ENCODE measurements at regions not wholly inside any gene's neighbourhood (a gene's known extent, or its start where the extent isn't known, plus 50 kb on each side); places are given as distances from the start of the nearest gene placed in this dataset.

DNA sequence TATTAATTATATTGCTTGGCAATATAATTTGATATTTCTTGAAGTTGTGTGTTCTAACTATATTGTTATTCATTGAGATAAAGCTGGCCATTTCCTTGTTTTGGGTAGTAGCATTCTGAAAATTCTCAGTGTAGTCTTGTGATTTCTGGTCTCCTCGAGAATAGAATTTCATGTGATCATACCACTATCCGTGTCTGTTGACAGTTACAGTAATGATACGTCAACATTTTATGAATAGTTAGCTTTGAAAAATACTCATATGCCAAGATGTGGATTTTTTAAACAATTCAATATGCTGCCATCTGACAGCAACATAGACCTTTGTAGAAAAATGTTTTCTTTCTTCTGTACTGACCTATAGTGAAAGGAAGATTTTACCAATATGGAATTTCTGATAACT, 723.7 kb upstream of the SLC35B3 start:
- H3K9ac ChIP-seq (ENCODE audit: extremely low read depth, low read length, poor library complexity, severe bottlenecking): no peak overlapping the region
- no peaks in the 10 kb centered on the region for H3K27me3 Mint-ChIP-seq (ENCODE audit: insufficient read depth)
- no peak overlapping the region for H3K4me3 Mint-ChIP-seq

DNA sequence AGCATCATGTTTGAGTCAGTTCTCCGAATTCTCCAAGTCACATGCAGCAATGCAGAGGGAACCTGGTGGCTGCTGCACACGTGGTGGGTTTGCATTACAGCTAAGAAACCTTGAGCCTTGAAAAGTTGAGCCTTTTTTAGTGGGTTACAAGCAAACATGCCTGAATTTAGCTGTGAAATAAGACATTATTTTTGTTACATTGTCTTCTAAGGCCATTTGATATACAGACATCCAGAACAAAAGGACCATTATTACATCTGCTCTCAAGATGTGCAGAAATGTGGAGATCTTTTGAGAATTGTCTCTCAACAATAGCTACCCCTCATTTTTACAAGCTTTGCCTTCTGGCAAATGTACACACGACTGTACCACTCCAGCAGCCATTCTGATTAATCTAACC, 720.5 kb upstream of the SLC35B3 start:
- no peak overlapping the region for H3K4me3 ChIP-seq (ENCODE audit: low read length)
- H3K9me3 ChIP-seq (ENCODE audit: control insufficient read depth, low read length): no peaks in the 10 kb centered on the region
- H3K27me3 Mint-ChIP-seq (ENCODE audit: insufficient read depth): peaks cover 3% of the 10 kb centered on the region
- no peak overlapping the region for H3K27ac Mint-ChIP-seq
- H3K4me1 Mint-ChIP-seq: no peaks in the 10 kb centered on the region
- no peak for DNase-seq
- TF ChIP-seq, protein P1, sequence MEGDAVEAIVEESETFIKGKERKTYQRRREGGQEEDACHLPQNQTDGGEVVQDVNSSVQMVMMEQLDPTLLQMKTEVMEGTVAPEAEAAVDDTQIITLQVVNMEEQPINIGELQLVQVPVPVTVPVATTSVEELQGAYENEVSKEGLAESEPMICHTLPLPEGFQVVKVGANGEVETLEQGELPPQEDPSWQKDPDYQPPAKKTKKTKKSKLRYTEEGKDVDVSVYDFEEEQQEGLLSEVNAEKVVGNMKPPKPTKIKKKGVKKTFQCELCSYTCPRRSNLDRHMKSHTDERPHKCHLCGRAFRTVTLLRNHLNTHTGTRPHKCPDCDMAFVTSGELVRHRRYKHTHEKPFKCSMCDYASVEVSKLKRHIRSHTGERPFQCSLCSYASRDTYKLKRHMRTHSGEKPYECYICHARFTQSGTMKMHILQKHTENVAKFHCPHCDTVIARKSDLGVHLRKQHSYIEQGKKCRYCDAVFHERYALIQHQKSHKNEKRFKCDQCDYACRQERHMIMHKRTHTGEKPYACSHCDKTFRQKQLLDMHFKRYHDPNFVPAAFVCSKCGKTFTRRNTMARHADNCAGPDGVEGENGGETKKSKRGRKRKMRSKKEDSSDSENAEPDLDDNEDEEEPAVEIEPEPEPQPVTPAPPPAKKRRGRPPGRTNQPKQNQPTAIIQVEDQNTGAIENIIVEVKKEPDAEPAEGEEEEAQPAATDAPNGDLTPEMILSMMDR (conservative IDR thresholded peaks at IDR 0.05): no peak
- no peaks in the 10 kb centered on the region for H3K36me3 Mint-ChIP-seq (ENCODE audit: low read depth)
- no peak overlapping the region for H3K4me3 Mint-ChIP-seq
- H3K27me3 ChIP-seq (ENCODE audit: control insufficient read depth, insufficient read depth, low read length, poor library complexity, severe bottlenecking): no peaks in the 10 kb centered on the region
- WGBS, 2 experiments (ENCODE audit: insufficient coverage in 1 of 2, insufficient read length in 1 of 2): 74 to 75% methylated on average over 2 to 3 of the region's 3 CpGs
- H3K9me3 Mint-ChIP-seq: no peaks in the 10 kb centered on the region
- H3K36me3 ChIP-seq (ENCODE audit: control insufficient read depth, insufficient read depth, low read length): no peaks in the 10 kb centered on the region
- no peaks in the 10 kb centered on the region for H3K4me1 ChIP-seq (ENCODE audit: control insufficient read depth, insufficient read depth, low read length)
- H3K9ac ChIP-seq (ENCODE audit: extremely low read depth, low read length, poor library complexity, severe bottlenecking): no peak overlapping the region
- no peak overlapping the region for H3K27ac ChIP-seq (ENCODE audit: low read depth, low read length)

More for the DNA sequence above, 723.7 kb upstream of the SLC35B3 start:
- Histone ChIP-seq H3K36me3 (ENCODE audit: control insufficient read depth, insufficient read depth, low read length) (no peaks in the 10 kb centered on the region), H3K4me1 (ENCODE audit: control insufficient read depth, insufficient read depth, low read length) (no peaks in the 10 kb centered on the region), H3K27ac (ENCODE audit: low read depth, low read length) (no peak overlapping the region), H3K9me3 (ENCODE audit: control insufficient read depth, low read length) (peaks cover 8% of the 10 kb centered on the region), H3K27me3 (ENCODE audit: control insufficient read depth, insufficient read depth, low read length, poor library complexity, severe bottlenecking) (no peaks in the 10 kb centered on the region), H3K4me3 (ENCODE audit: low read length) (no peak overlapping the region)
- TF ChIP-seq, protein P1 (conservative IDR thresholded peaks at IDR 0.05): no peak
- H3K4me1 Mint-ChIP-seq: no peaks in the 10 kb centered on the region
- no peaks in the 10 kb centered on the region for H3K36me3 Mint-ChIP-seq (ENCODE audit: low read depth)
- no peak for DNase-seq
- no peak overlapping the region for H3K27ac Mint-ChIP-seq
- WGBS, 2 experiments (ENCODE audit: insufficient coverage in 1 of 2, insufficient read length in 1 of 2): 88 to 100% methylated on average over 2 to 3 of the region's 3 CpGs
- peaks cover 6% of the 10 kb centered on the region for H3K9me3 Mint-ChIP-seq

DNA sequence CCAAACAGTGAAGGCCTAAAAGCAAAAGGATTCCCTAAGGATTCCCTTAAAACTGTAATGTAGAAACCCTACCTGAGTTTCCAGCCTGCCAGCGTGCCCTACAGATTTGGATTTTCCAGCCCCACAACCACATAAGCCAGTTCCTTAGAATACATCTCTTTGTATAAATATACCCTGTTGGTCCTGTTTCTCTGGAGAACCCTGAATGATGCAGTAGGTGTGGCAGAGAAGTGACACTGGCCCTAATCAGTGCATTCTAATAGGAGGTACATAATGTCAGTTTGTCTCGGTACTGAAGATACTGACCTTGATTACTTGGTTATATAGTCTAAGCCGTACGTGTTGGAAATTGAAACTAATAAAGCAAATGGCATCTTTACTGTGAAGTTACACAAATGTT, 707.8 kb upstream of the SLC35B3 start:
- no peak for DNase-seq
- no peak overlapping the region for H3K4me3 Mint-ChIP-seq
- H3K27me3 ChIP-seq (ENCODE audit: control insufficient read depth, insufficient read depth, low read length, poor library complexity, severe bottlenecking): no peaks in the 10 kb centered on the region
- H3K4me3 ChIP-seq (ENCODE audit: low read length): no peak overlapping the region
- no peak overlapping the region for H3K9ac ChIP-seq (ENCODE audit: extremely low read depth, low read length, poor library complexity, severe bottlenecking)
- H3K36me3 ChIP-seq (ENCODE audit: control insufficient read depth, insufficient read depth, low read length): no peaks in the 10 kb centered on the region
- peaks cover 10% of the 10 kb centered on the region for H3K4me1 Mint-ChIP-seq
- TF ChIP-seq, protein P1 (conservative IDR thresholded peaks at IDR 0.05): no peak
- H3K4me1 ChIP-seq (ENCODE audit: control insufficient read depth, insufficient read depth, low read length): no peaks in the 10 kb centered on the region
- no peak overlapping the region for H3K27ac Mint-ChIP-seq
- no peaks in the 10 kb centered on the region for H3K36me3 Mint-ChIP-seq (ENCODE audit: low read depth)
- H3K27ac ChIP-seq (ENCODE audit: low read depth, low read length): no peak overlapping the region
- H3K27me3 Mint-ChIP-seq (ENCODE audit: insufficient read depth): no peaks in the 10 kb centered on the region
- WGBS, 2 experiments (ENCODE audit: insufficient coverage in 1 of 2, insufficient read length in 1 of 2): 93 to 100% methylated on average over 1 to 4 of the region's 4 CpGs
- H3K9me3 Mint-ChIP-seq: peaks cover 12% of the 10 kb centered on the region
- no peaks in the 10 kb centered on the region for H3K9me3 ChIP-seq (ENCODE audit: control insufficient read depth, low read length)

All from endodermal cell (in vitro differentiated cells).